Neuron (in vitro differentiated cells): ENCODE measurements at regions not wholly inside any gene's neighbourhood (a gene's known extent, or its start where the extent isn't known, plus 50 kb on each side); places are given as distances from the start of the nearest gene placed in this dataset.
"Not testable (repeated sequence)": the region's sequence is repeated elsewhere in the genome, so short reads cannot be mapped to it uniquely, and the experiment has no call there.

Experiments
- H2AFZ ChIP-seq: one replicate; pipeline ENCODE4 v1.6.1; 2013; ENCODE audit warnings: low read depth, mild to moderate bottlenecking, inconsistent platforms, low read length, moderate library complexity
- H3K27me3 ChIP-seq: one replicate; pipeline ENCODE4 v1.6.1; 2013; ENCODE audit warnings: low read length; ENCODE audit not compliant: insufficient read depth
- H3K36me3 ChIP-seq: one replicate; pipeline ENCODE4 v1.6.1; 2013; ENCODE audit warnings: low read length; ENCODE audit not compliant: insufficient read depth
- H3K4me1 ChIP-seq: one replicate; pipeline ENCODE4 v1.6.1; 2013; ENCODE audit warnings: low read length; ENCODE audit not compliant: insufficient read depth
- H3K4me3 ChIP-seq: 2 replicates; pipeline ENCODE4 v1.5.1; 2013; ENCODE audit warnings: mild to moderate bottlenecking, low read length, moderate library complexity
- H3K9me3 ChIP-seq: one replicate; pipeline ENCODE4 v1.6.1; 2013; ENCODE audit warnings: low read length

- not testable (repeated sequence) for H3K36me3 ChIP-seq, H2AFZ ChIP-seq, H3K4me1 ChIP-seq, H3K4me3 ChIP-seq, H3K27me3 ChIP-seq, H3K9me3 ChIP-seq
Observed at GRCh38 chr2:215819713-215820112, 193.6 kb downstream of the MREG start.

GRCh38 chr2:215817046-215817445 is 196.3 kb downstream of the MREG start:
- Histone ChIP-seq H2AFZ (no peak overlapping the region), H3K4me1 (no peaks in the 10 kb centered on the region), H3K4me3 (no peak overlapping the region), H3K27me3 (no peaks in the 10 kb centered on the region), H3K36me3 (no peaks in the 10 kb centered on the region), H3K9me3 (no peaks in the 10 kb centered on the region)

- no peaks in the 10 kb centered on the region for H3K4me1 ChIP-seq
- H3K27me3 ChIP-seq, result no peaks in the 10 kb centered on the region
- H3K4me3 ChIP-seq, result no peak overlapping the region
- no peaks in the 10 kb centered on the region for H3K36me3 ChIP-seq
- no peak overlapping the region for H2AFZ ChIP-seq
- no peaks in the 10 kb centered on the region for H3K9me3 ChIP-seq
Observed at GRCh38 chr2:215816424-215816823, 196.9 kb downstream of the MREG start.

GRCh38 chr2:215815960-215816359 is 197.4 kb downstream of the MREG start:
- no peak overlapping the region for H3K4me3 ChIP-seq
- no peak overlapping the region for H2AFZ ChIP-seq
- H3K36me3 ChIP-seq, result no peaks in the 10 kb centered on the region
- no peaks in the 10 kb centered on the region for H3K9me3 ChIP-seq
- no peaks in the 10 kb centered on the region for H3K4me1 ChIP-seq
- H3K27me3 ChIP-seq, result no peaks in the 10 kb centered on the region

GRCh38 chr2:215812966-215813365 is 200.4 kb downstream of the MREG start:
- no peaks in the 10 kb centered on the region for H3K27me3 ChIP-seq
- H3K9me3 ChIP-seq, result no peaks in the 10 kb centered on the region
- H3K36me3 ChIP-seq, result no peaks in the 10 kb centered on the region
- H3K4me3 ChIP-seq, result no peak overlapping the region
- no peaks in the 10 kb centered on the region for H3K4me1 ChIP-seq
- H2AFZ ChIP-seq, result no peak overlapping the region

GRCh38 chr2:215811409-215812345 is 201.7 kb downstream of the MREG start:
- Histone ChIP-seq H3K36me3 (no peaks in the 10 kb centered on the region), H3K4me3 (no peak overlapping the region), H3K9me3 (no peaks in the 10 kb centered on the region), H2AFZ (no peak overlapping the region), H3K27me3 (no peaks in the 10 kb centered on the region), H3K4me1 (no peaks in the 10 kb centered on the region)

GRCh38 chr2:215811003-215811402 is 202.3 kb downstream of the MREG start:
- Histone ChIP-seq H3K36me3 (no peaks in the 10 kb centered on the region), H3K4me1 (no peaks in the 10 kb centered on the region), H3K27me3 (no peaks in the 10 kb centered on the region), H2AFZ (no peak overlapping the region), H3K4me3 (no peak overlapping the region), H3K9me3 (no peaks in the 10 kb centered on the region)

- Histone ChIP-seq H3K27me3 (no peaks in the 10 kb centered on the region), H3K4me1 (no peaks in the 10 kb centered on the region), H3K4me3 (no peak overlapping the region), H3K9me3 (no peaks in the 10 kb centered on the region), H2AFZ (no peak overlapping the region), H3K36me3 (no peaks in the 10 kb centered on the region)
Observed at GRCh38 chr2:215808996-215809395, 204.4 kb downstream of the MREG start.

GRCh38 chr2:215808194-215808593 is 205.2 kb downstream of the MREG start:
- H3K9me3 ChIP-seq, result no peaks in the 10 kb centered on the region
- no peaks in the 10 kb centered on the region for H3K4me1 ChIP-seq
- H3K36me3 ChIP-seq, result no peaks in the 10 kb centered on the region
- no peak overlapping the region for H3K4me3 ChIP-seq
- H3K27me3 ChIP-seq, result no peaks in the 10 kb centered on the region
- no peak overlapping the region for H2AFZ ChIP-seq

GRCh38 chr2:215805493-215805892 is 207.9 kb downstream of the MREG start:
- Histone ChIP-seq H3K4me1 (no peaks in the 10 kb centered on the region), H3K9me3 (no peaks in the 10 kb centered on the region)

GRCh38 chr2:215803150-215803549 is 210.2 kb downstream of the MREG start:
- no peaks in the 10 kb centered on the region for H3K9me3 ChIP-seq
- no peak overlapping the region for H3K4me3 ChIP-seq
- H3K4me1 ChIP-seq, result no peaks in the 10 kb centered on the region
- H3K36me3 ChIP-seq, result no peaks in the 10 kb centered on the region
- H3K27me3 ChIP-seq, result no peaks in the 10 kb centered on the region
- no peak overlapping the region for H2AFZ ChIP-seq

More at GRCh38 chr2:215805493-215805892, 207.9 kb downstream of the MREG start:
- H3K27me3 ChIP-seq, result no peaks in the 10 kb centered on the region
- no peak overlapping the region for H3K4me3 ChIP-seq
- H2AFZ ChIP-seq, result no peak overlapping the region
- no peaks in the 10 kb centered on the region for H3K36me3 ChIP-seq

- H3K4me3 ChIP-seq, result no peak overlapping the region
- no peaks in the 10 kb centered on the region for H3K36me3 ChIP-seq
- H3K4me1 ChIP-seq, result no peaks in the 10 kb centered on the region
- no peaks in the 10 kb centered on the region for H3K27me3 ChIP-seq
- H3K9me3 ChIP-seq, result no peaks in the 10 kb centered on the region
- no peak overlapping the region for H2AFZ ChIP-seq
Observed at GRCh38 chr2:215799194-215799593, 214.2 kb downstream of the MREG start.

GRCh38 chr2:215797676-215798075 is 215.7 kb downstream of the MREG start:
- Histone ChIP-seq H3K27me3 (no peaks in the 10 kb centered on the region), H2AFZ (no peak overlapping the region), H3K9me3 (no peaks in the 10 kb centered on the region), H3K36me3 (no peaks in the 10 kb centered on the region), H3K4me1 (no peaks in the 10 kb centered on the region), H3K4me3 (no peak overlapping the region)
